NCI-H82 (cell line): ENCODE measurements at regions not wholly inside any gene's neighbourhood (a gene's known extent, or its start where the extent isn't known, plus 50 kb on each side); places are given as distances from the start of the nearest gene placed in this dataset.

Experiments used
- DNase-seq: peaks from one replicate; lab custom pipeline; 2025; lab: John Stamatoyannopoulos, UW

DNA sequence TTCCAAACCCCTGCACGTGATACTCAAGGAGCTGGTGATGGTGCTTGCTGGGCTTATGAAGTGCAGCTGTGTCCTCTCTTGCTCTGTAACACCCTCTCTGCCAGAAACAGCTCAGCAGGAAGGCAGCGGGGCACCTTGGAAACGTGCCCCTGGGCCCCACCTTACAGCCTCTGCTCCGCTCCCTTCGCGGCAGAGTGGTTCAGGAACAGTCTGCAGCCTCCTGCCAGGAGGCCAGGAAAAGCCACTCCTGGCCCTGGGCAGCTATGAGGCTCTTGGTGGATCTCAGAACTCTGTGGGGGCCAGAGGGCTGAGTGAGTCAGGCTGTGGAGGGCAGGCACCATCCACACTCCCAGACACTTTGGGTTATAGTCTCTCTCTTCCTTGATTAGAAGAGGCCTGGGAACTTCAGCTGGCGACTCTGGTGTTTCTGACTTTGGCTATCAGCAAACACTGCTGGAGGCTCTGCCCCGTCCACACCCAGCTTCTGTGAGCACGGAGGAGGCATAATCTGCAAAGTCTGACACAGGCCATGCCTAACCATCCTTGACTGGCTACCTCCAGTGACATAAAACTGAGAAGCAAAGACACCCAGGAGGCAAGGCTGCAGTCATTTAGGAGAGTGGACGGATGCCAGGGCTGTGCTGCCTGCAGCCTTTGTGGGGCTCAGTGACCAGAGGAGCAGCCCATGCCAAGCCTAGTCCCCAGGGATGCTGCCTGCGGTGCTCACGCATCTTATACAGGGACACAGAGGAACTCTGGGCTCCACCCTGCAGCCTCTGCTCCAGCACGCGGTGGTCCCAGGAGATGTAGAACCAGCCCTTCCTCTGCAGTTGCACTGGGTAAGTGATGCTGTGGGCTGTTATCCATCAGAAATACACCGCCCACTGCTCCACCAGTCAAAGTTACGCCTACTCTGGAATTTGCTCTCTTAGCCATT is 65.3 kb downstream of the METRNL start:
- DNase-seq, result no peak

DNA sequence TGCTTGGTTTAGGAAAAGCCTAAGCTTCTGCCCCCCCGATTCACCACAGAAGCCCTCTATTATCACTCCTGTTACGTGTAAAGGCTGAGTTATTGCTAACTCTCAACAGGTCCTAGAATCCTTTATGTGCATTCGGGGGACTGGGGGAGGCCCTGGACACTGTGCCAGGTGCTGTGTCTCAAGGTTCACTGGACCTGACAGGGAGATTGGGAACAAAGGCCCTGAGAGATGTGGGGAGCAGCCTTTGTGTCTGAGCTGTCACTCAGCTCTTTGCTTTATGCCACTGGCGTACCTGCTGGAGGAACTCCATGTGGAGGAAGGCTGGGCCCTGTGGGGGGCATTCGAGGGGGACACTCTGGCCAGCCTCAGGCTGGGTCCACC is 65.9 kb downstream of the METRNL start:
- no peak for DNase-seq

DNA sequence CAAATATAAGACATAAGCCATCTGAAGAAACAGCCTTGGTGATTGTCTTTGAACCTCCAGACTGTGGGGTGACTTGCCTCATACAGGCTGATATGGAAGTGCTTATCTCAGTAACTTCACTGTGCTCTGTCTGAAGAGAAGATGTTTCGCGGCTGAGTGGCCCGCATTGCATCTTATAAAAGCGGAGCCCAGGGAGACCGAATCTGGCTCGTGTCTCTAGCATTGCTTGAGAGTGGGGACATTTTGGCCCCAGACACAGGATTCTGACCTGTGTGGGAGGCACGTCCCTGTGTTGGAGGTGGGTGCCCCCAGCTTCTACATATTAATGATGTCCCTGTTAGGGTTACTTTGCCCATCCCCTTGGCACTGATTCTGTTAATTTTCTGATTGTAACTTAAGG is 66.4 kb downstream of the METRNL start:
- no peak for DNase-seq

DNA sequence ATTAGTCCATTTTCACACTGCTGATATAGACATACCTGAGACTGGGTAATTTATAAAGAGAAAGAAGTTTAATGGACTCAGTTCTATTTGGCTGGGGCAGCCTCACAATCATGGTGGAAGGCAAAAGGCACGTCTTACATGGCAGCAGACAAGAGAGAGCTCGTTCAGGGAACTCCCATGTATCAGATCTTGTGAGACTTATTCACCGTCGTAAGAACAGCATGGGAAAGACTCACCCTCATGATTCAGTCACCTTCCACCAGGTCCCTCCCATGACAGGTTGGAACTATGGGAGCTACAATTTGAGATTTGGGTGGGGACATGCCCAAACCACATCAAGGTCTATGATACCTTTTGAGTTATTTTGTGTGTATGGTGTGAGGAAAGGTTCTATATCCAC is 66.9 kb downstream of the METRNL start:
- DNase-seq, result no peak

DNA sequence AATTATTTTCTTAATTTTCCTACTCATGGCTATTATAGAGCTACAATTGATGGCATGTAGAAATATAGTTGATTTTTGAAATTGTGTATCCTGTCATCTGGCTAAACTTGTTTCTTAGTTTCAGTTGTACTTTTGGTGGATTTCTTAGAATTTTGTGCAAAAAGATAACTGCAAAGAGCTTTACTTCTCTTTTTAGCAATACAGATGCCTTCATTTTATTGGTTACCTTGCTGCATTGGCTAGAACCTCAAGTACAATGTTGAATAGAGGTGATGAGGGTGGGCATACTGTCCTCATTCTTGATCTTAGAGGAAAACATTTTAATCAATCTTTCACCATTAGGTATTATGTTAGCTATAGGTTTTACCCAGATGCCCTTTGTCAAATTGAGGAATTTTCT is 67.9 kb downstream of the METRNL start:
- no peak for DNase-seq

DNA sequence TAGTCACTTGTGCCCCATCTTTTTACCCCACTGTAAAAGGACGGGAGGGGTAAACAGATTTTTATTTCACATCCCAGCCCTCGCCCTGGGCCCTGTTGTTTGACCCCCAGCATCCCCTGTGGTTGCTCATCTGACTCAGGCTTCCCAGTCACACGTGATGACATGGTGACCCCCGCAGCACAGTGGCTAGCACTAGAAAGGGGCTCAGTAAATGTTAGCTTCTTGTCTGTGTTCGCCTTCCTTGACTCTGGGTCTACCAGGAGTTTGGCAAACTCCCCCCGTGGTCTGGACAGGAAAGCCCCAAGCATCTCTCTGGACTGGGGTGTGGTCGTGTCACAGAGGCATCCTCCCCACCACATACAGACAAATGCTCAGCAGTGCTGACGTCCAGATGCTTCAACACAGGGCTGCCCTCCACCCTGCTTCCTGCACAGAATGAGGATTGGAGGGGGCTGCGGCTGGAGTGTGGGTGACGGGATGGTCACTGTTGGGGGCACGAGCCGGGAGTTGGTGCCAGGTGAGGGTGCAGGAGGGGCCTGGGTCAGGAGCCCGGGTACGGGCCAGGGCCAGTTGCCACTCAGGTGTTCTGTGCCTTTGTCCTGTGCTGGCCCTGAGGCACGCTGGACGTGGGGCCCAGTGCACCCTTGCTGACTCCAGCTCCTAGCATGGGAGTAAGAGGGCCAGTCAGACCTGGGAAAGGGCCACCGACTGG is 69.1 kb downstream of the METRNL start:
- DNase-seq, result no peak

DNA sequence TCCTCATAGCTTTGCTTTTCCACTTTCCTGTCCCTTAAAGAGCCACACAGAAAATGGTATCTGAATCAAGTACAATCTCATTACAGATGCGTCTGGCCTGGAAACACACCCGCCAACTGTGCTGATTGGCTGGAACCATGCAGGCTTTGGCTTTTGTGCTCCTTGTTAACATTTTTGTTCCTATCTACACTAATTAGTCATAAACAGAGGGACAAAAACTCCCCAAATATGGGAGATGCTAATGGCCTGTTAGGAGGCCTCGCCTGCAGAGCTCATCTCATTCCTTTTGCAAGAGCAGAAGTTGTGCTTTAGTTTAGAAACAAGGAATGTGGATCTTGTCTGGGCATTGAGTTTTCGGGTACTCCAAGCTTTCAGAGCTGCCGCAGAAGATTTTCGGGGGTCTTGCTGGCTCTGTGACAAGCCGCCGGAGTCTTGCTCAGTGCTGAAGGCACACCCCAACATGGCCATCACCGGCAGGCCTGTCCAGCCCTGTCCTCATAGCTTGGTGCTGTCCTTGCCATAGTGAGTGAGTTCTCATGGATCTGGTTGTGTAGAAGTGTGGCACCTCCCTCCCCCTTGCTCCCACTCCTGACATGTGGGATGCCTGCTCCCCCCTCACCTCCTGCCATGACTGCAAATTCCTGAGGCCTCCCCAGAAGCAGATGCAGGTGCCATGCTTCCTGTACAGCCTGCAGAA is 69.8 kb downstream of the METRNL start:
- no peak for DNase-seq

DNA sequence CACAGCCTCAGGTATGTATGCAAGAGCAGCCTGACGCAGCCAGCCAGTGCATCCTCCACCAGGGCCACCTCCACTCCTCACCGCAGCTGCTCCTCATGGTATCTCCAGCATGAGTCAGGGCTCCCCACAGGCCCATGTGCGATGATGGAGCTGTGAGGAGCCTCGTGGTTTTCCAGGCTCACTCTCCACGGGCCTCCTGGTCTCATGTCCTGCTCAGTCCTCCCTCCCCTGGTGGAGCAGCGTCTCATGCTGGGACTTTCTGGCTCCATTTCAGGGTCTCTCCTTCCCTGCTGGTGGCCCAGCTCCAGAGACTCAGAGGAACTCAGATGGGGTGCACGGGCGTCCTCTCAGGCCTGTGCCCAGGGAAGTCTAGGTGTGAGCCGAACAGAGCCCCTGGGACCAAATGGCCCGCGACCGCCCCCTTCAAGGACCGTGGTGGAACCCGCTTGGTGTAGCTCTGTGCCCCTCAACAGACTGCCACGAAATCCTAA is 70.4 kb downstream of the METRNL start:
- DNase-seq, result no peak

DNA sequence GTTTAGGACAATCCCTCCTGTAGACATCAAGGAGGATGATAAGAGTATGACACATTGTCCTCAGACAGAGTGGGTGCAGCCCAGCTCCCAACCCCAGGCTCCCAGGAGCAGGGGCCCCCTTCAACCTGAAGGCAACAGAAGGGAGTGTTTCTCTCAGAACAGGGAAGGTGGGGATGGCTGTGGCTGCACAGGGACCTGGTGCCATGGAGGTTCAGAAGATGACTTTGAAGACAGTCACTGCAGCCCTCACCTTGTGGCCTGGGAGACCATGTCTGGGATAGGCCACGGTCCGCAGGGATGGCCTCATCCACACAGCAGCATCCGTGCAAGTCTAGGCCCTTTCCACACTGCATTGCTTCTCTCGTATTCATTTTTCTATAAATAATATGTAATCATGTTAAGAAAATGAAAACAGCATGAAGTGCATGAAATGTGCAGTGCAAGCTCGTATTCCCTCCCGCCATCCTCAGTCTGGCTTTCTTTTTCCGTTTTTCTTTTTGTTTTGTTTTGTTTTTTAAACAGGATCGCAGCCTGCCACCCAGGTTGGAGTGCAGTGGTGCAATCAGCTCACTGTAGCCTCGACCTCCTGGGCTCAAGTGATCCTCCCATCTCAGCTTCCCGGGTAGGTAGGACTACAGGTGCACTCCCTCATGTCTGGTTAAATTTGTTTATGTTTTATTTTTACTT is 71.1 kb downstream of the METRNL start:
- no peak for DNase-seq

DNA sequence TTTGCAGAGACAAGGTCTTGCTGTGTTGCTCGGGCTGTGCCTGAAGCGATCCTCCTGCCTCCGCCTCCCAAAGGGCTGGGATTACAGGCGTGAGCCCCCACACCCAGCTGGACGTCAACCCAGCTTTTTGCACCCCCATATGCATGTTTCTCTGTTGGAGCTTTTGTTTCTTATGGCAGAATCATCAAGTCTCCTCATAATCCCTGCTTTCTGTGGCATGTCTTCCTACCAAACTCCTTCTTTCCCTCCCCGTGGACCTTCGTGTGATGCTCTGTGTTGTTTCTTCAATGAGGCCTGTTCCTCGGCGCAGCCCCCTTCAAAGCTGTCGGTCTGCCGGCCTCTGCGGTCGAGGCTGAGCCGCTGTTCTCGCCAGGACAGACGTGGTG is 71.6 kb downstream of the METRNL start:
- DNase-seq, result no peak

DNA sequence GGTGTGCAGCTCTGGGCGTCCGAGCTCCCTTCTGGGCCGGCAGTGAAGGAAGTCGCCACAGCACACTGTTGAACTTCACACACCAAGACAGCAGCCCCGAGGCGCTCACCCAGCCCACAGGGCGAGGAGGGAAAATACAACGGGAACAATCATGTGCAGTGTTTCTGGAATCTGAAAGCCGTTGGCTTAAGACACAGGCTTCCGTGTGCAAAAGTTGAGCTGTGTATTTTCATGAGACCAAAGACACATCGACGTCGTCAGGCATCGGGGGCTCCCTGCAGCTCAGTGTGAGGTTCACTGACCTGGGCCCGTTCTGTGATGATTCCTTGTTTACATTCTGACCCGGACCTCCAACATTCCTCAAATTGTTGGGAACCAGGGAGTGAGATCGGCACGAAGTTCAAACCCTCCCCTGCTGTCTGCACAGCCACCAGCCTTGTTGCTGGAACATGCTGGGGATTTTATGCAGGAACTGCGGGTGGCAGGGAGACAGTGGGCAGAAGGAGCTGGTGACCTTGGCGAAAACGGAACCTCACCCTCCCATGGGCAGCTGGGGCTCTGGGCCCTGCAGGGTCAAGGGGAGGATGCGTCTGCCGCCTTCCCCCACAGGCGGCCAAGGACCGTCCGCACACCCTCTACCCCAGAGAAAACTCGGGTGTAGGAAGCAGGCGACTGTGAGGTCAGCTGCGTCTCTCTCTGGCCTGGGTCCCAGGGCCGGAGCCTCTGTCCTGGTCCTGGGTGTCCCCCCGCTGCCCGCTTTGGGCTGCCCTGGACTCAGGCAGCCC is 72.2 kb downstream of the METRNL start:
- DNase-seq, result no peak

DNA sequence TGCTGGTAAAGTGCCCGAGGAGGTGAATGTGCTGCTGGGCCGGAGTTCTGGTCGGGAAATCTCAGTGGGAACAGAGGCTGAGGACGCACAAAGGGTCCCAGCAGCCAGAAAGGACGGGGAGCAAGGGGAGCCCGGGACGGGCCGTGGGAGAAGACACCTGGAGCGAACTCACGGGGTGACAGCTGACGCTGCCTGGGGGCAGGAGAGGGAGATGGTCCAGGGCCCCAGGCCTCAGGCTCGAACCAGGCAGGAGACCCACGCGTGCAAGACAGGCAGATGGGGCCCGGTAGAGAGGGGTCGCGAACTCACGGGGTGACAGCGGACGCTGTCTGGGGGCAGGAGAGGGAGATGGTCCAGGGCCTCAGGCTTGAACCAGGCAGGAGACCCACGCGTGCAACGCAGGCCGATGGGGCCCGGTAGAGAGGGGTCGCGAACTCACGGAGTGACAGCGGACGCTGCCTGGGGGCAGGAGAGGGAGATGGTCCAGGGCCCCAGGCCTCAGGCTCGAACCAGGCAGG is 72.9 kb downstream of the METRNL start:
- no peak for DNase-seq

DNA sequence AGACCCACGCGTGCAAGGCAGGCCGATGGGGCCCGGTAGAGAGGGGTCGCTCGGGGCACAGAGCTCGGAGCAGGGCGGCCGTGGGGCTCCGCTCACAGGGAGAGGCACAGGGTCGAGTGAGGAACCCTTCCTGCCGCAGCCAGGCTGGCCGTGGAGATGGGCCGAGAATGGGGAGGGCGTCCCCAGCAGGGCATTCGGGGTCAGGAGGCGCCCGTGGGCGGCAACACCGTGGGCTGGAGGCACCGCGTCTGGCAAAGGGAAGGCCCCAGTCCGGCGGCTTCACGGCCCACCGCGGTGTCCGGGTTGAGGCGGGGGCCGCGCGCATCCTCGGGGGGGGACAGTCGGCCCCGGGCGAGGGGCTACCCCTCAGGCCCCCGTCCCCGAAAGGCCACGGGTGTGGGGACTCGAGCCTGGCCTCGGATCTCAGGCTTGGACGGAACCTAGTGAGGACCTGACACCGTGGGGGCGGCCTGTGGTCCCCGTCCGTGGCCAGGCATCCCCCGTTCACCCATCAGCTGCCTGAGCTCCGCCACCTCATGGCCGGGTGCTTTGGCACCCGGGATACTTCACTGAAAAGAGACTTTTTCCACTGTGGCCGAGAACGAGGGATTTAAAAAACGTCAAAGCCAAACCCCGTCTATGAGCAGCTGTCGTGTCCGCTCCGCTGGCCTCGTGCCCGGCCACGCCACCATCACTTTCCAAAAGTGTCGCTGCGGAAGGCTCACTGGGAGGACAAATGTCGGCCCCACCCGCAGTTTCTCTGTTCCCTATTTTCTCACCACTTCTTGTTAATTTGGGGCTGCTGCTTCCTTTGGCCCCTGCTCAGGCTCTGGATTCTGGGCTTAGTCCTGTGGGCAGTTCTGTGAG is 73.6 kb downstream of the METRNL start:
- DNase-seq, result no peak

DNA sequence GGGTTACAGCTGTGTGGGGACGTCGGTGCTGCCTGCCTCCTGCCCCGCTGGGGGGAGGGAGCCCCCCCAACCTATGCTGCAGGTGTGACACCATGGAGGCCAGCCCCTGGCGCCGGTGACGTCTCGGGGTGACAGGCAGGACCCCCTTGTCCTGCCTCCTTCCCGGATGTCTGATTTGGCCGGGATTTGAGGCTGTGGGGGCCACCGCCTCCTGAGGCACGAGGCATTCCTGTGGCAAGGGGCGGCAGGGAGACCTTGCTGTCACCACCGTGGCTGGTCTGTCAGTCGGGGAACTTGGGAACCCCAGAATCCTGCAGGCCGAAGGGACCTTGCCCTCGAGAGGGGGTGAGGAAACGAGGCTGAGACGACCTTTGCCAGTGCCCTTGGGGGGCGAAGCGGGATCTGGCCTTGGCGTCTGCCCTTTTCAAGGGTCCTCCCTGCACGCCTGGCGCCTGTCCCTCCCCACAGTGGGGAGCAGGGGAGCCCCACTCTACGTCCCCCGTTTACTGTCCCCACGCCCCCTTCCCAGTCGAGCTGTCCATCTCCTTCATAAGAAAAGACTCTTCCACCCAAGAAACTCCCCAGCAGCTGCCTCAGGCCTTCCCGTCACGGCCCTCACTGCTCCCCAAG is 74.4 kb downstream of the METRNL start:
- no peak for DNase-seq

DNA sequence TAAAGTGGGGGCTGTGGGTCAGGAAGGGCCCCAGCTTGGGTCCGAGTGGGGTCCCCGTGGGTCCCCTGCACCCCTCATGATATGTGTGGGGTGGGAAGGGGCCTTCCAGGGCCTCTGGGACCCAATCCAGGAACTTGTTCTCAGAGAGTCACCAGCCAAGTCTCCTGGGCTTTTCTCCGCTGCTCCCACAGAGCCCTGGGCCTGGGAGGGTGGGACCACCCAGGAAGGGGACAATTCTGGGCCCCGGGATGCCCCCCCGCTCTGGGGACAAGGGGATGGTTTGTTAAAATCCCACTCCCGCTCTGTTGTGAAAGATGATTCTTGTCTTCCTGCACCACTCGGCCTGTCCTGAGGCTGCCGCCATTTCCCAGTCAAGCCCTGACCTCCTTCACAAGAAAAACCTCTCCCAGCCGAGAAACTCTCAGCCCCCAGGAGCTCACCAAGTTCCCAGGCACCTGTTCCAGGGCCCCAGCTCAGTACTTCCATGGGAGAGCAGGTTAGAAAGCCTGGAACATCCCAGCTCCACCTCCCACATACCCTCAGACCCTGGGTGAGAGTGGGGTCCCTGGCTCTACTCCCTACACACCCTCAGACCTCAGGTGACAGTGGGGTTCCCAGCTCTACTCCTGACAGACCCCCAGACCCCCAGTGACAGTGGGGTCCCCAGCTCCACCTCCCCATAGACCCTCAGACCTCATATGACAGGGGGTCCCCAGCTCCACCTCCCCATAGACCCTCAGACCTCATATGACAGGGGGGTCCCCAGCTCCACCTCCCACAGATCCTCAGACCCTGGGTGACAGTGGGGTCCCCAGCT is 75.1 kb downstream of the METRNL start:
- DNase-seq, result no peak

DNA sequence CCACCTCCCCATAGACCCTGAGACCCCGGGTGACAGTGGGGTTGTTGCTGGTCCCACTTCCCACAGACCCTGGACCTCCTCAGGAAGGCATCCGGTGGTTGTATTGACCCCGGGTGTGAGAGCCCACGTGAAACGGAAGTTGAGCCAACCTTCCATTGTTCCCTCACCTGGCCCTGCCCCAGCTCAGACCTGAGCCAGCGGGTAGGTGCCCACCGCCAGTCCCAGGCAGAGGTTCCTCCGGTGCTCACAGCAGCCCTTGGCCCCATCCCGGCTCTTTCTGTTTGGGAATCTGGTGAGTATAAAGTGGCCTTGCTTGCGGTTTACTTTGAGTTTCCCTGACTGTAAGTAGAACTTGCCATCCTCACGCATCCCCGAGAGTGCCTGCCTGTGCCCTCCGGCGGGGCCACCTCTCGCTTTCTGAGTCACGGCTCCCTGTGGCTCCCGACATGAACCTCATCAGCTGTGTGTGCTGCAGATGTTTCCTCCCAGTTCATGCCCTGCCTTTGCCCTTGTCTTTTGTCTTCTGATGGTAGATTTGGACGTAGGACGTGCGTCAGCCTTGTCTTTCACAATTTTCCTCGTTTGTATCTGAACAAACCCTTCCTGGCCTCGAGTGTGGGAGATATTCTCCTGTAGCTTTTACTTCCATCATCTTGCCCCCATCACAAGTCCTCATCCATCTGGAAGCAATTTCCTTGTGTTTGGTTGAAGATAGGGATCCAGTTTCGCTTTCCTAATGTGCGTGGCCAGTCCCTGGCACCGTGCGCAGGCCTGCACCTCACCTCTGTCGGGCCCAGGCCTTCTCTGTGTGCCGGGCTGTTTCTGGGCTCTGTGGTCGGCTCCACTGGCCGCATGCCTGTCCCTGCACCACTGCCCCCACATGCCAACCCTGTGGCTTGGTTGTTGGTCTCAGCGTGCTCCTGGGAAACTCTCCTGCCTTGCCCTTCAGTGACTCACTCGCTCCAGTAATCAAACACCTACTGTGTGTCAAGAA is 76.0 kb downstream of the METRNL start:
- DNase-seq, result no peak

DNA sequence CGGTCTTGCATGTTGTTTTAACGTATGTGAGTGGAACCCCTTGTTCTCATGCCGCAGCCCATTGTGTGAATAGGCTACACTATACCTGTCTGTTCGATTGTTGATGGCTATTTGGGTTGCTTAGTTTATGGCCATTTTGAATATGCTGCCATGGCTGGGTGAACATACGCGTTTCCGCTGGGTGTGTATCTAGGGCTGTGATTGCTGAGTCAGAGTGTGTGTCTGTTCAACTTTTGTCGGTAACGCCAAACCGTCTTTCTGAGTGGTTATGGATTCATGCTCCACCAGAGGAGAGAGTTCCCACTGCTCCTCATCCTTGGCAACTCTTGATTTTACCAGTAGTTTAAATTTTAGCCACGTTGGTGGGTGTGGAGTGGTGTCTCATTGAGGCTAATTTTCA is 77.0 kb downstream of the METRNL start:
- no peak for DNase-seq
